HG03354 (cell line): ENCODE measurements at regions not wholly inside any gene's neighbourhood (a gene's known extent, or its start where the extent isn't known, plus 50 kb on each side); places are given as distances from the start of the nearest gene placed in this dataset.
"Not testable (repeated sequence)": the region's sequence is repeated elsewhere in the genome, so short reads cannot be mapped to it uniquely, and the experiment has no call there.

Experiments
- ATAC-seq: cut with Tn5 transposase; IDR thresholded peaks from one replicate; pipeline ENCODE4 v1.9.1; 2021; ENCODE audit warnings: mild to moderate bottlenecking; ENCODE audit not compliant: unreplicated experiment, poor library complexity, severe bottlenecking

DNA sequence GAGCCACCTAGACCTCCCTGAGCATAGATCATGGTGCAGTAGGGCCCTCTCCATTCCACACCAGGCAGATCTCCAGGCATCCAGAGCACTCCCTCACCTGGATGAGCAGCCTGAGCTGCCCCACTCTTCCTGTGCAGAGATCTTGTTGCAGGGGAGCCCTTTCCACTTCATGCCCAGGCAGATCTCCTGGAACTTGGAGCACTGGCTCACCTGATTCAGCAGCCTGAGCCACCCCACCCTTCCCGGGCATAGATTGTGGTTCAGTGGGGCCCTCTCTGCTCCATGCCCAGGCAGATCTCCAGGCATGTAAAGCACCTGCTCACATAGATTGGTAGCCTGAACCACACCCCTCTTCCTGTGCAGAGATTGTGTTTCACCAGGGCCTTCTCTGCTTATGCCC lies 78.0 kb downstream of the SEC16B start:
- no peak for ATAC-seq

DNA sequence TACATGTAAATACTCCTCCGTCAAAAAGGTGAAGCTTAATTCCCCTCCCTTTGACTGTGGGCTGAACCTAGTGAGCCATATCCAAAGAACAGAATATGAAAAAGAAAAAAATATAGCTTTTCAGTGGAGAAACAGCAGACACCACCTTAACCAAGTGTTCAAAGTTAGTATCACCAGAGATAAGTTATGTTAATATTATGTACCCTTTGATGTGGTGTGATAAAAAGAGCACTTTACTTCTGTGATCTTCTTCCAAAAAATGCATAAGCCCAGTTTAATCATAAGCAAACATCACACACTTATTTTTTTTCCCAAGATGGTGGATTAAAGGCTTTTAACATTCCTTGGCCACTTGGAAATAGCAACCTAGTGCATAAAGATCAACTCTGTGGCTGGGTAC lies 79.4 kb downstream of the SEC16B start:
- ATAC-seq: no peak

DNA sequence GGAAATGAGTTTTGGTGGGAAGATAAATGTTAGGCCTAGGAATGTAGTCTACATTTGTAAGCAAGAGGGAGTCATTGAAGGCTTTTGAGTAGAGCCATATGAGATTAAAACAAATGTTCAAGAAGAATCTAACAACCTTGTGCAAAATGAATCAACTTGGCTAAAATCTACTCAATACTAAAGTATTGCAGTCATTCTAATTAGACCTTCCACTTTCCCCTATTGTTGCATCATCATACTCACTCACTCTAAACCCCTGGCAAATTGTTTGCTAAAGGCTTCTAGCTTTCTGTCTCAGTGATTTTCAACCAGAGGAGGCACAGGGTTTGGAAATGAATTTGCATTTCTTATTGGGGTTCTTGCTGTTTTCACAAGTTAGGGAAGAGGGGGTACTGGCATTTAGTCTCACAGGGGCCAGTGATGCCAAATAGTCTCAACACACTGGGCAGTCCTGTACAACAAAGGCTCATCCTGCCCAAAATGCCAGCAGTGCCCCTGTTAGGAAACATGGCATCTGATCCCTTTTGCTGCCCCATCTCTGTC lies 85.3 kb downstream of the SEC16B start:
- no peak for ATAC-seq

DNA sequence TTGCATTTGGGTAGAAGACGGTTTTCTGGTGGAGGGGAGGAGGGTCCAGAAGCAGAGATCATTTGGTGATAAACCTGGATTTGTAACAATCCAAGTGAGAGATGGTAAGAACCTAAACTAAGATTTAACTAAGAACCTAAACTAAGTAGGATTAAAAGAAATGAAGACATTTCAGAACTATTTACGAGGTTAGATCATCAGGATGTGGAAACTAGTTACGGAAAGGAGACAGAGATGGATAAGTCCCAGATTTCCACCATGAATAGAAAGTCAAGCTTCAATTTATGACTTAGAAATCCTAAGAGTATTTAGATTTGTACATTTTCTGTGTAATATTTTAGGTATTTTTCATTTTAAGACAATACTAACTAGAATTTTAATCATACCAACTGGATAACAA lies 86.3 kb downstream of the SEC16B start:
- ATAC-seq: no peak

DNA sequence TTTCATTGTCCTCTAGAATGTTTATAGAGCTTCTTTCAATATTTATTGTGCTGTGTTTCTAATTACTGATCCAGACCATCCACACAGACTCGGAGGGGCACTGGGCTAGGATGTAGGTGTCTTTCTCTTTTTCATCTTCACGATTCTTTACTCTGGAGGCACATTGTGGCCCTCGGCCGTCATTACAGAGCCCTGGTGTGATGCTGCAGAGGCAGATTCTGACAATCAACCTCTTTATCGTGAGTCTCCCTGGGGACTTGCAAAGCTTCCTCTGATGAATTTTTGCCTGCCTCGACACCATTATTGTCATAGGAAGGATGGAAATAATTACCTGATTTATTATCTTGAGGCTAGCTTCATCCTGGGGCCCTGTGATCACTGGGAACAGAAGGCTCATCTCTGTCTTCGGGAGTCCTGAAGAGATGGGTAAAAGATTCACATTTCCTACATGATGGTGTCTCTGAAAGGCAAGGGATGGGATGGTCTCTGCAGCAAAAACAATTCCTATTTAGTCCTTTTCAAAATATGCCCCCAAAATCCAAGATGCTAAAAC lies 89.4 kb downstream of the SEC16B start:
- no peak for ATAC-seq

DNA sequence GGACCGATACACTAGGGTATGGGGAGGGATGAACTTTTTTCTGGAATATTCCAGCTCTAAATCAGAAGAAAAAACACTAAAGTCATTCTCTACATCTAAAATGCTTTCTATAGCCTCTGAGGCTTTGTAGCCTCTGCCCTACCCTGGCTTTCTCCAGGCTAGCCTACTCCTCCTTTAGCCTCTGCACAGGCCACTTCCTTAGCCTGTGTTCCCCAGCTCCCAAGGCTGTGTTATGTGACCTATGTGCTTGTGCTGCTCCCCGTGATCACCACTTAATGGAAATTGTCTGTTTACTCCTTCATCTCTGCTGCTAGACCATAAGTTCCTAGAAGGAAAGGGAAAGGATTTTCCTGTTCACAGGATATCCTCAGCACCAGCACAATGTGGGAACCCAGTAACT lies 92.8 kb downstream of the SEC16B start:
- ATAC-seq: no peak

DNA sequence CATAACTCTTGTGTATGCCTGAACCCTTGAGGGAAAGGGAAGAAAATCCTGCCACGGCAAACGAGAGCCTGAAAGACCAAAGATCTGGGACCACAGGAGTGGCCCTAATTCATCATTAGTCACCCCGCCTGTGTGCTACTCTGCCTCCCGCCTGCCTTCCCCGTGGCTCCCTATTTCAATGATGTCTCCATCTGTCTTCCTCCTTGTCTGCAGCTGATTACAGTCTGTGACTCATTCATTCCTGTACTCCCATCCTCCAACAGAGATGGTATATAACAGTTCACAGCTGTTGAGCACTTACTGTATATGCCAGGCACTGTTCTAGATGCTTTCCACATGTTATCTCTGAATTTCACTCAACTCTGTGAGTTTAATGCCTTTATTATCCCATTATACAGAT lies 96.6 kb downstream of the SEC16B start:
- ATAC-seq: no peak

DNA sequence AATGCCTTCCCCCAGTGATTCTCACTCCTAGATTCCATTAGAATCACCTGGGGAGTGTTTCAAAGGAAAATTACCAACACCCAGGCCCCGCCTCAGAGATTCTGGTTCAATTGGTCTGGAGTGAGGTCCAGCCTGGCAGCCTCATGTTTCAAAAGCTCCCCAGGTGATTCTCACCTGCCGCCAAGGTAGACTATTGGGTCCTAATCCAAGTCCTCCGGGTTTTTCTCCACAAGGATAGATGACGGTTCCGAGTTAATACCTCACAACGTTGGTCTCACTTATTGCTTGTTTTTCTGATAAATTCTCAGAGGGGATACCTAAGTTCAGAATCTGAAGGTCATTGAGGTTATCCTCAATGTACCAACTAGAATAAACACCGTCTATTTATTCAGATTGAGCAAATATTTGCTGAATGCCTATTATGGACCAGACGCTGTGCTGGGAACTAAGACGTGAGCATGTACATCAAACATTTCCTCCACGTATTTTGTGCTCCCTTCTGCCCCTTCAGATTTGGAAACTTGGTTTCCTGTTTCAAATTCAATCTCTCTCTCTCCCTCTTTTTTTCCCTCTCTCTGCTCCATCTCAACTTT lies 97.5 kb downstream of the SEC16B start:
- ATAC-seq: no peak

DNA sequence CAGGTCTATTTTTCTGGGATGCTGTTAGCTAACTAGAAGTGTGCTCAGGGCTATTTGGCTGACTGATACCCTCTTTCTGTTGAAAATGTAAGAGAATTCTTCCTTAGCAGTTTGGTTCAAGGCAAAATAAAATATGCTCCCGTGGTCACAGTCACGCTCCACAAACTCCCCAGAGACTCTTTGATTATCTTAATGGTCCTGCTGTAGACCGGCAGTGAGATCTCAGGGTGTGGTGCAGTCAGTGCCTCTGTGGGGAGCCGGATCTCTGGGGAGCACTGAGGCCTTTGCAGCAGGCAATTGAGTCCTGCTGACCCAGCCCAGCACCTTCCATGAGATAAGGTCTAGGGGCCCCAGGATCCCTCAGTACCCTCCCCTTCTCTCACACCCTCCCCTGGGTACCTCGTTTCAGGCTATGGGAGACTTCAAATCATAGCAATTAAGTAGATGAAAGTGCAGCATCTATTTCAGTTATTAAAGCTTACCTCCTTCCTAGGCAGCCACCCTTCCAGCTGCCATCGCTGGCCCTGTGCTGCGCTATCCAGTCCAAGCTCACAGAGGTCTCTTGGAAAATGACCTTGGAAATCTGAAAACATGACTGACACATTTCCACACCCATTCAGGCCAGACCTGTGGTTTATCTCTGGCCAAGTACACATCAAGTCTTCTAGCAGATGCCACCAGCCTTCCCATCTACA lies 98.1 kb downstream of the SEC16B start:
- ATAC-seq: no peak

DNA sequence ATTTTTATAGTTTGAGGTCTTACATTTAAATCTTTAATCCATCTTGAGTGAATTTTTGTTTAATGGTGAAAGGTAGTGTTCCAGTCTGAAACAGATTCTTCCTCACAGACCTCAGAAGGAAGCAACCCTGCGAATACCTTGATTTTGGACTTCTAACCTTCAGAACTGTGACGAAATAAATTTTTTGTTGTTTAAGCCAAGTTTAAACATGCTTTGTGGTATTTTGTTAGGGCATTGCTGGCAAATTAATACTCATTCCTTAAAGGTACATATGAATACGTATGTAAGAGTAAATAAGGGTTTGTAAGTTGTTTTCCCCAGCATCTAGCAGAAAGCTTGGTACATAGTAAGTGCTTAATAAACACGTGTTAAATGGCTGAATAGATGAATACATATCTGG lies 100.3 kb downstream of the SEC16B start:
- ATAC-seq: no peak

DNA sequence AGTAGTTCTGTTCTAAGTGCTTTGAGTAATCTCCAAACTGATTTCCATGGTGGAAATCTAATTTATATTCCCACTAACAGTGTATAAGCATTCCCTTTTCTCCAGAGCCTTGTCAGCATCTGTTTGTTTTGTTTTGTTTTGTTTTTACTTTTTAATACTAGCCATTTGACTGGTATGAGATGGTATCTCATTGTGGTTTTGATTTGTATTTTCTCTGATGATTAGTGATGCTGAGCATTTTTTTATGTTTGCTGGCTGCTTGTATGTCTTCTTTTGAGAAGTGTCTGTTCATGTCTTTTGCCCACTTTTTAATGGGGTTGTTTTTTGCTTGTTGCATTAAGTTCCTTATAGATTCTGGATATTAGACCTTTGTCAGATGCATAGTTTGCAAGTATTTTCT lies 100.8 kb downstream of the SEC16B start:
- not testable (repeated sequence) for ATAC-seq

DNA sequence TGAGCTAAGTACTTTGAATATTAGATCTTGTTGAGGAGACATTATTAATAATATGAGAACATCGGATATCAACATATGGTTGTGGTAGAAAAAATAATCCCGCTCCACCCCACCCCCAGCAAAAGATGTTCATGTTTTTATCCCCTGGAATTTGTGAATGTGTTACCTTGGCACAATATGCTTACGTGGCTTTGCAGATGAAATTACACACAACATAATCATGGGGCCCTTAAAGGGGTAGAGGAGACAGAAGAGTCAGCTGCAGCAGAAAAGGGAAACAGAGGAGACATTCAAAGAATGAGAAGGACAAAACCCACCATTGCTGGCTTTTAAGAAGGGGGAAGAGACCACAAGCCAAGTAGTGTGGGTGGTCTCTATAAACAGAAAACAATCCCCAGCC lies 104.1 kb downstream of the SEC16B start:
- ATAC-seq: no peak

DNA sequence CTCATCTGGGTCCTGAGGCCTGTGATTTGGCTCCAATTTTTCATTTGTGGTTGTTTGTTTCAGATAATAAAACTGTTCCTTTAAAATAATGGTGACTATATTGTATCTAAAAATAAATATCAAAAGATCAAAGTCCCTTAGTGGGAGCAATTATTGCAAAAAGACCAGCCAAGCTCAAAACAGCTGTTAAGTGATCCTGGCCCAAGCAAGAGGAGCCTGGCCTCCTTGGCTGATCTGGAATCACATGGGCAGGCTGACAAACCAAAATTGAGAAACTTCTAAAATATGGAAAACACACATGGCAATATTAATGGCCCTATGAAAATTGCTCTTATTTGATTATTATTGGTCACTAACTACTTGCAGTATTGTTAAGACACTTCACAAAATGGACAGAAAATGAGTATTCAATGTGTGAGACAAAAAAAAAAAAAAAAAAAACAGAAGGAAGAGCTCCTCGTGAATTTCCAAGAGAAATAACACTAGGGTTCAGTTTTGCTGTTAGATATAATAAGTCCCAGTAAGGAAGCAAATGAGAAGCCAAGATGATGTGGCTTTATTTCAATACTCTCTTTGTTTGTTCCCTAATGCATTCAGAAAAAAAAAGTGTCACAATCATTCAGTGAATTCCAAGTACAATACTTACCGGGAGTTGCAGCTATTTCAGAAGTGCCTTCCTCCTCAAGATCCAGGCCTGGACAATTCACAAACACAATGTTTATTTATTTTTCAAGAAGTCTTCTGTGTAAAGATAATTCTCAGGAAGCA lies 105.1 kb downstream of the SEC16B start:
- ATAC-seq: no peak

DNA sequence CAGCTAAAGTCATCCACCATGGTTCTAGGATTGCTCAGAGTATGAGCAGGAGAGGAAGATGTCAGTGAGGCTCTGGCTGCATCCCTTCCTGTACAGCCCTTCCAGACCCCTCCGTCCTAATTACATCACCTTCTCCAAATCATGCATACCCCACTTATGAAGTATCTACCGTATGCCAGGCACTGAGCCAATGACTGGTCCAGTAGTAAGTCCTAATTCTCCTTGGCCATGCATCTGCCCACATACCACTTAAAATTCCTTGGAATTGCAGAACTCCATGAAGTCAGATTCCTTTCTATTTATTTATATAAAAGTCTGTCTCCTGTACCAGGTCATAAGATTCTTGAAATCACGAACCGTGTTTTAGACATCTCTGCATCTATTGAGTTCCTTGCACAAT lies 106.1 kb downstream of the SEC16B start:
- ATAC-seq: no peak

DNA sequence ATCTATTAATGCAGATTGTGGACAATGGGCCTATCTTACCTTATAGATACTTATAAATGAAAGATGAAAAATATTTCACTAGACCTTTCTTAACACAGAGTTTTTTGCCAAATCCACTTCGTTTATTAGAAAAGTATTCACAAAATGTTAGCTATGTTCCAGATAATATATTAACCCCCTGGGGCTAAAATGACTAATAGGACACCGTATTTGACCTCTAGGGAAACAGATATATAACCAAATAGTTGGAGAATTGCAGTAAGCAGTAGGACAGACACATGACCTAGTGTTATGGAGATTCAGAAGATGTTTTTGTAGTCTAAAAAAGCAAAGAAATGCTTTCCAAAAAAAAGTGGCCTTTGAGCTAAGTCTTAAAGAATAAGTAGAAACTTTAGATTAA lies 106.9 kb downstream of the SEC16B start:
- no peak for ATAC-seq

DNA sequence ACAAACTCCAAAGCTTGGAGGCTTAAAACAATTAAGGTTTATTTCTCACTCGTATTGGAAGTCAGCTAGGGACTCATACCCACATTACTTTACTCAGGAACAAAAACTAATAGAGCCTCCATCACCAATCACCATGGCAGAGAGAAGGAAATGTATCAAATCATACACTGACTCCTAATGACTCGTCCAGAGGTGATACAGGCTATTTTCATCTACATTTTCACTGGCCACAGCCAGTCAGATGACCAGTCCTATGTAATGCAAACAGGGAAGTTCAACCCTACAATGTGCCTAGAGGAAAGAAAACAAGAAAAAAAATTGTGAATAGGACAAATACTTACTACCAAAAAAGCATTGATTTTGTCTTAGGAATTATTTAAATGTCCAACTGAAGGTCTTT lies 110.3 kb downstream of the SEC16B start:
- ATAC-seq: no peak

DNA sequence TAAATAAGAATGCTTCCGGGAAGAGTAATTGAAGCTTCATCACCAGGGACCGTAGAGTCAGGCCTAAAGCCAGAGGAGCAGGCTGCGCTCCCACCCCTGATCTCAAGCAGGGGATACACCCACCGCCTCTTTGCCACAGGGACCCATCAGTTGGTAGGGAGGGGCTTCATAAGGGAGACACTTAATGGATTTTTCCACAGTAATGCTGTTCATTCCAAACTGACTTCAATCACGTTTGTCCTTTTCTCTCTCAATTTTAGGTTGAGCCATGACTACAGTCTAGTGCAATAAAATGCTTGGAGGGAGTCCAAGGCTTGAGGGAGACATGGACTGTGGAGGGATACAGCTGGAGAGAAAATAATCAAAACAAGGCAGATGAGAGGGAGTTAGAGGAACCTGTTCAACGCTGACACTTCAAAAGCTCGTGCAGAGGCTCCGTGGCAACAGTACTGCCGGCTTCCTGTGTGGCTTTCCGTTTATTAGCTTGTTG lies 111.5 kb downstream of the SEC16B start:
- no peak for ATAC-seq

DNA sequence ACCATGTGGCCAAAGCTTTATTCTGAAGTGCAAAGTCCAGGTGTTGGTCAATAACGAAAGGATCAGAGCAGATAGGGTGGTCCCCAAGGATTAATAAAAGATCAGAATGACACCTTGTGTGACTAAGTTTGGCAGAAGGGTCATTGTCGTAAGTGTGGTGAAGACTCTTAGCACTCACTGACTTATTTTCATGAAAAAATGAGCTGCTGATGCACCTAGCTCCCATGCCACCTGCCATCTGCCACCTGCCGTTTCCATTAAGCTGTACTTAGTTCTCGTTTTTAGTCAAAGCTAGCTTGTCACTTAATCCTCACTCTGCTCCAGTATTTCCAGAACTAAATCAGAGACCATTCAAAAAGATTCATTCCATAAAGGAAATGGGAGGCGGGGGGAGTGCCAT lies 112.6 kb downstream of the SEC16B start:
- no peak for ATAC-seq

DNA sequence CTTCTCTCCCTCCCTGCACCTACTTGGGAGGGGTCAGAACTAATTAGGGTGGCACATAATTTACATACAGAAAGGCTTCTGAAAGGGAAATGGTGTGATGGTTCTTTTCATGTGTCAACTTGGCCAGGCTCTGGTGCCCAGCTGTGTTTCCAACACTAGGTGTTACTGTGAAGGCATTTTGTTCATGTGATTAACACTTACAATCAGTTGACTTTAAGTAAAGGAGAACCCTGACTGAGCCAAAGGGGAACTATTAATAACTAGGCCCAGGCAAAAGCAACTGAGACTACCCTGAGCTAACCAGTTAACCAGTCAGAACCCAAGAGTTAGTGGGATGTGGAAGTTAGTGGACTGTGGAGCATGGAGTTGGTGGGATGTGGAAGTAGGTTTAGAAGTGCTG lies 114.9 kb downstream of the SEC16B start:
- ATAC-seq: no peak

DNA sequence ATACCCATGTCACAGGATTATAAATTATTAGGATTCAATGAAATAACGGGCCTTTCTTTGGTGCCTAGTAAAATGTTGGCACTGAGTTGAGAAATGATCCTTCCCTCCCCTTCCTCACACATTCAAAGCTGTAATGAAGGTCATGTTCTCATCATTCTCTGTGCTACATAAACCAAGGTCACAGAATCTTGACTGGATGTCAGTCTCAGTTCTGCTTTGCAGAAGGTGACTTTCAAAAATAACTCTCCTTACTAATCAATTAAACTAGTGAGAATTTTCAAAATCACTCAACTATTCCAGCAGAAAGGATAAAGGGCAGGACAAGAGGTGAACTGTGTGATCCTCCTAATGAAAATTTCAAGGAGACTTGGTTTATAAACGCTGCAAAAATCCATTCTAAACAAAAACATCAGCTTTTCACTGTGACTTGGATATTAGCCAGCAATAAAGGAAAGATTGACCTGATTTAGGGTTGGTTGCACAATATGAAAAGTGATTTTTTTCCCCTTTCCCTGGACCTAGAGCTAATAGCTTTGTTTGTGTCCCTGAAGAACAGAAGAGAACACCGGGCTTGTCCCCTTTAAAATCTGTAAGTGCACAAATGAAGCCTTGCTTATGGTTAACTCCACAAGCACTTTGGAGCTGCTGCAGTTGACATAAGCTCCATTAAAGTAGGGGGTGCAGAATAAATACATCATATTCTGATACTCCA lies 120.1 kb downstream of the SEC16B start:
- no peak for ATAC-seq
